H54 (cell line): ENCODE measurements at regions not wholly inside any gene's neighbourhood (a gene's known extent, or its start where the extent isn't known, plus 50 kb on each side); places are given as distances from the start of the nearest gene placed in this dataset.

Source experiments
- DNase-seq: peaks from one replicate; pipeline ENCODE4 v3.0.0; 2011; ENCODE audit warnings: low spot score, mixed read lengths; ENCODE audit not compliant: insufficient read length
- FAIRE-seq: peaks from 3 replicates; lab custom pipeline; 2011; peaks lifted over from hg19 to GRCh38; lab: Jason Lieb, UNC
- POLR2A ChIP-seq: IDR thresholded peaks from 2 replicates; pipeline ENCODE4 v1.6.1; 2011; ENCODE audit warnings: low read depth, mild to moderate bottlenecking, low read length

DNA sequence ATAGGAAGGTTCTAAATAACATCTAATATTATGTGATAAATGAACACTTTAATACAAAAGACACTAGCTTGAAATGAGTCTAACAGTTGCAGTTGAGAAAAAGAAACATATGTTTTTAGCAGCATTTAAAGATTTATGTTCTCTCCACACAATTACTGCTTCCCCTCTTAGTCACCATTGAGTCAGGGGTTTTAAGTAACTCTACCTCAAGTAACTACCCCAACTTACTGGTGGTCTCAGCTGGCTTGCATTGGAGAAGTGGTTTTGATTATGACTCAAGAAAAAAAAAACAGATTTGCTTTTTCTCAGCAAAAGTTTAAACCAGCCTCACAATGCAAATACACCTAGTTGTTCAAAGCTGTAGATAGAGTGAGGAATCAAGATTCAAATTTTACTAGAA lies 1216.5 kb upstream of the CDH9 start:
- no peak for TF ChIP-seq POLR2A
- FAIRE-seq (peak; percentile 65), DNase-seq (no peak)

DNA sequence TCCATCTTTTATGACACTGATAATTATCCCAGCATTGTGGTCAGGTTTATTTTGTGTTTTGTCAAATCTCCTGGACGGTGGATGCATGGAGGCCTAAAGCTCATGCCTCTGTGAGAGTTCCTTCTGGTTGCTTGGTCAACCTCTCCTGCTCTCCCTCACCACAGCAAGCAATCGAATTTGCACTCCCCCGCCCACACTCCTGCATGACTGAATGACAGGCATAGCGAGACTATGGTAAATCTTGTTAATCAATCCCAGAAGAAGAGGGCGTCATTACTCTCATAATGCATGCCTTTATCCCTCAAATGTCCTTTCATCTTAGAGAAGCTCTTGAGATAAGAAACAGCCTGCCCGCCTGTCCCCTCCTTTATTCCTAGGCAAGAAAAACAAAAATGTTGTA lies 1215.0 kb upstream of the CDH9 start:
- TF ChIP-seq POLR2A: no peak
- DNase-seq: no peak
- FAIRE-seq: no peak

DNA sequence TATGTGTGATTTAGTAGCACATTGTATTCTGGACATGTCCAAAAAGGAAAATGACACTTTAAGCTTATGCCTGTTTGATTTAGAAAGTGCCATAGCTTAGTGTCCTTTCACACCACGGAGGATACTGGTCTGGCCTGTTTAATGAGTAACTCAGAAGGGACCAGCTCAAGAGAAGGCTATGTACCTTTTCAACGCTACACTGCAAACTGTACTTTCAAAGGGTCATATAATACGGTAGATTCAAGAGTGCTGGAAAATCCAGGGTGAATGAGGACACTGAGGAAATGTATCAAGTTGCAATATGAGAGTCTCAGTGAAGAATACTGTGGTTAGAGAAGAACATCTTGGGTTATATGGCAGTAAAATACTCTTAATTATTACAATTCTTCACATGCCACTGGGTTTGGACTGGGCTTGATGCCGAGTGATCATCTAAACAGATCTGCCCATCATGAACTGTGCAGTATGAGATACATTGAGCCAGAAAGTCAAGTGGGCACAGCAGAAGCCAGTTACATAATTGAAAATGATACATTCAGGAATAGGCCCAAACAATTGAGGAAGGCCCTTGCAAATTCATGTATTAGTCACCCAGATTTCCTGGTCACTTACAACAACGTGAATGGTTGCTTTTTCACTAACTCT lies 1211.5 kb upstream of the CDH9 start:
- FAIRE-seq (peak; percentile 36), DNase-seq (no peak)
- TF ChIP-seq POLR2A: no peak

DNA sequence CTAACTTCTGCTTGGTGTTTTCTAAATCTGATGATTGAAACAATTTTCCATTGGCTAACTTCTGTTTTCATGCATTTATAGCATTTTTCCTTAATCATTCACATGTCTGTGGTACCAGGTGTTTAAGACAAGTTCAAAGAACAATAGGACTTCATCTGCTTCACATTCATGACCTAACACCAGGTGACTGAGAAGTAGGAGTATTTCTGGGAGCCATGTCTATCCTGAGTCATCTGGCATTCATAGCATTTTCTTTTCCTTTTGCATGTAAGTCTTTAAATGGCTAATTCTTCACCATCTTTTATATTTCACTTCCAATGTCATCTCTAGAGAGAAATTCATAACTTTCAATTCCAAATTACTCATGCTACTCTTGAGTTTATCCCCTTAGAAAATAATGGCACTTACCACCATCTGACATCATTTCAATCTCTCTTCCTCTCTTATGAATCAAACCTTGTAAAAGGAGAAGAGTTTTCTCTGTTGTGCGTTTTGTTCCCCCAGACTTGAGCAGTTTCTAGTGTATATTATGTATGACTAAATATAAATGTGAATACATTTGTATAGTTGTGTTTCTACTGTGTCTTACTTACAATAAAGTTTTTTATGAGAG lies 1196.1 kb upstream of the CDH9 start:
- DNase-seq (no peak), FAIRE-seq (peak; percentile 20)
- TF ChIP-seq POLR2A: no peak

DNA sequence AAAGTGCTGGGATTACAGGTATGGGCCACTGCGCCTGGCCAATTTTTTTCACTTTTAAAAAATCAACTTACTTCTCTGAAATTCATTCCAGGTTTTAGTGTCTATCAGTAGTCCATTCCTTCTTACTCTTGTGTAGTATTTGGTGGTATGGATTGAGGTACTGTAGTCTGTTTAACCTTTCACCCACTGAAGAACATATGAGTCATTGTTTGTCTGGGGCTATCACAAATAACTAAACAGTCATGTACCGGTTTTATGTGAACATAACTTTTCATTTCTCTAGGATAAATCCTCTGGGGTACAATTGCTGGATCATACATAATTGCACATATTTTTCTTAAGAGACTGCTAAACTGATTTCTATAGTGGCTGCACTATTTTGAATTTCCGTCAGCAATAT lies 1188.0 kb upstream of the CDH9 start:
- DNase-seq: no peak
- TF ChIP-seq POLR2A: no peak
- FAIRE-seq: no peak

DNA sequence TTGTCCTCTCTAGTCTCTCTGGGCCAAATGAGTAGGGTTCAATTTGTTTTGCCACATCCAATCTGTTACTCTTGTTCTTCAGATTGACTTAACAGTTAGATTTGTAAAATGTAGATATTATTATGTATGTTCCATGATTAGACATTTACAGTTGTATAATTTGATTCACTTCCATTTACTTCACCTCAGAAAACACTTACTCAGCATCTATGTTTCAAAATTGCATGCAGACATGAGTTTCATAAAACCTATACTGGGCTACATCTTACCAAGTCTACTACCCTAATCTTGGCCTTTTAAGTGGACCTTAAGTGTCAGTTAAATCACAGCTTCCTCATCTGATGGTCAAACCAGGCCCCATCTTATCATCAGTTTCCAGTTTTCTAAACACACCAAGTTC lies 1181.2 kb upstream of the CDH9 start:
- no peak for DNase-seq
- peak; percentile 53 for FAIRE-seq
- no peak for TF ChIP-seq POLR2A

DNA sequence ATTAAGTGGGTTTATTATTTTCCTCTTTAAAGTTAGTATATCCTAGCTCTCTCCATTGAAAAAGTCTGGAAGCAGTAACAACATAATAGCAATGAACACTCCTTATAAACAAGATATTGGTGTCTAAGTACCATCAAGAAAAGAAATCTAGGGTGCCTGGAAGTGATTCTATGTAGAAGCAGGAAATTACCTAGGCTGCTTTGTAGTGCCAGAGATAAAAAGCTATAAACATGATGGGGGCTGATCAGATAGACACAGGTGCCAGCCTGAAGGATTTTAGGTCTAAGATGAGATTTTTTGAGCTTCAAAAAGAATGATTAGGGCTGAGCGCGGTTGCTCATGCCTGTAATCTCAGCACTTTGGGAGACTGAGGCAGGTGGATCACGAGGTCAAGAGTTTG lies 1179.3 kb upstream of the CDH9 start:
- FAIRE-seq (no peak), DNase-seq (no peak)
- TF ChIP-seq POLR2A: no peak

DNA sequence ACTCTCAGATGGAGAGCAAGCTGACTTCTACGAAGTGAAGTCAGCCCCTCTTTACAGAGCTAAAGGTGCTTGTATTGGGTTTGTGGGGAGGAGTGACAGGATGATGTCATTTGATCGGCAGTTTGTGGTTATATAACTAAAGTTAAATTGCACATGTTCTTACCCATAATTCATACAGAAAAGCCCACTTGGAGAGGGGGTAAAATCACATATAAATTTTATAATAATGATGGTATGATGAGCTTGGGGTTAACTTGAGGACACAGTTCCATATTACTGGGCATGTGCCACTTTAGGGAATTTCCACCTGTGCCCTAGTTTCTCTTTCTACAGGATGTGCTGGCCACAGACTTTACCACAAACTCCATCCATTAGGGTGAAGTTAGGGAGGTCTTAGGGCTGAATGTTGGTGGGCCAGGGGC lies 1178.6 kb upstream of the CDH9 start:
- FAIRE-seq (peak; percentile 69), DNase-seq (no peak)
- TF ChIP-seq POLR2A: no peak

DNA sequence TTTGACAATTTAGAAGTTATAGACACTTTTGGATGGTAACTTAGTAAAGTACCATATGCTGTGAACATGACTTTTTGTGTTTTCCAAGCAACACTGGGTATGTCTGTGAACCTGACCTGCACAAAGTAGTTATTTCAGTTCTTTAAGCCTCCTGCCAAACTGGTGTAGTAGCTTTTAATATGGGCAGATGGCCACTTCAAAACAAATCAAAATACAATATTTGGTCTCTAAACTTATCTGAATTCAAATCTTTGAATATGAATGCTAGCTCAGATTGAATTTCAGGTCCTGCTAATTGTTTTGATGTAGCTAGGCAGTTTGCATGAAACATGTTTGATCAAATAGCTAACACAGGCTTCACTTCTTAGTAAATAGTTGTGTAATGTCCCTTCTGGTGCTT lies 1176.7 kb upstream of the CDH9 start:
- FAIRE-seq (no peak), DNase-seq (no peak)
- no peak for TF ChIP-seq POLR2A

DNA sequence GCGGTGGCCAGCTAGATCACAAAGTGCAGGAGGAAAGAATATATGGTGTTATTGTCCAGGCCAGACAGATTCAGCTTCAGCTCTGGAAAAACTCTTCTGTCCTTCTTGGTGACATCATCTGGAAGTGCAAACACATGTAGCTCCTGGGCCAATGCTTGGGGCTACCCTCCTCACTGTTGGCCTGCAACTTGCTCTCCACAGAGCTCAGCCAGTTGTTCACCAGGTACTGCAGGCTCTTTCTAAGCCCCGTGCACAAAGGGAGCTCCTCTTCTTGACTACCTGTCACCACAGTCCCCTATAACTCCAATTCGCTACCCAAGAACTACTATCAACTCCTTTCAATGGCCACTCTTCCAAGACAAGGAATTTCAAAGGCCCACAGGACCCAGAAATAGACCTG lies 1175.9 kb upstream of the CDH9 start:
- FAIRE-seq: no peak
- no peak for DNase-seq
- no peak for TF ChIP-seq POLR2A

DNA sequence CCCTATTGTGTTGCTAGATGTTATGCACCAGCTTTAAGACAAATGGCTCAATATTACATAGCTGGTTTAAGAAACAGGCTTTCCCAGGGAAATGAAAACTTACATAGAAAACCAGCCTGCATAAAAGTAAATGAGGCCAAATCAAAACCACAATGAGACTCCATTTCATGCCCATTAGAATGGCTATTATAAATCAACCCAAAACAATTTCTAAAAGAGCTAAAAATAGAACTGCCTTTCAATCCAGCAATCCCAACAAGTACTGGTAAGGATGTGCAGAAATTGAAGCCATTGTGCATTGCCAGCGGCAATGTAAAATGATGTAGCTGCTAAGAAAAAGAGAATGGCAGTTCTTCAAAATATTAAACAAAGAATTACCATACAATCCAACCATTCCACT lies 1170.0 kb upstream of the CDH9 start:
- DNase-seq: no peak

DNA sequence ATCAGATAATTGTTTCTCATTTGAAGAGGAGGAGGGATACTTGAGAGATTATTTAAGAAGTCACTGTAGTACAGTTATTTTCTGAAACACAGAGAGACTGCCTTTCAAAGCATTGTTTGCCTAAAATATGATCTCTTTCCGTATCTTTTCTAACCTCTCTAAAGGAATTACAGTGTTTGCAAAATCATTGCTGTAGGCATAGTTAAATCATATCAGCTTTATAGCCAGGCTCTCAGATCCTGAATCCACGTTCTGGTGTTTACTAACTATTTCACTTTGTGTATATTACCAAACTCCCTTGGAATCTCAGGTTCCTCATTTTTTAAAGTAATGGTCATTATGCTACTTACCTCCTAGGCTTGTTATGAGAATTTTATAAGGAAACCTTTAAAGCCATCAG lies 1151.6 kb upstream of the CDH9 start:
- FAIRE-seq (no peak), DNase-seq (no peak)
- TF ChIP-seq POLR2A: no peak

More for the DNA sequence above, 1170.0 kb upstream of the CDH9 start:
- no peak for TF ChIP-seq POLR2A
- FAIRE-seq: no peak

DNA sequence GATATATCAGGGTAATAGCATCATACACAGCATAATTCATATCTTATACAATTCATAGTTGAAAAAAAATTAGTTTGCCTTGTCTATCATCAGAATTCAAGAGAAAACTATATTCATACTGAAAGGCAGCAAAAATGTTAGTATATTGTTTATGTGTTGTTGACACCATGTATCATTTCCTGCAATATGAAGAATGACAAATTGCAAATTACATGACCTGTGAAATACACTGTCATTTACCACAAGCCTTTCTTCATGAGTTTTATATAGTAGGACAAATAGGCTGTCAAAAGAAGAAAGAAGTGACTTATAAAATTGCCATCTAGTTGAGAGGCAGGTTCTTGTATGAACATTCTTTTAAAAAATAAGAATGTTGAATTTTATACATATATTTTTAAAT lies 1136.3 kb upstream of the CDH9 start:
- no peak for TF ChIP-seq POLR2A
- FAIRE-seq: no peak
- no peak for DNase-seq

DNA sequence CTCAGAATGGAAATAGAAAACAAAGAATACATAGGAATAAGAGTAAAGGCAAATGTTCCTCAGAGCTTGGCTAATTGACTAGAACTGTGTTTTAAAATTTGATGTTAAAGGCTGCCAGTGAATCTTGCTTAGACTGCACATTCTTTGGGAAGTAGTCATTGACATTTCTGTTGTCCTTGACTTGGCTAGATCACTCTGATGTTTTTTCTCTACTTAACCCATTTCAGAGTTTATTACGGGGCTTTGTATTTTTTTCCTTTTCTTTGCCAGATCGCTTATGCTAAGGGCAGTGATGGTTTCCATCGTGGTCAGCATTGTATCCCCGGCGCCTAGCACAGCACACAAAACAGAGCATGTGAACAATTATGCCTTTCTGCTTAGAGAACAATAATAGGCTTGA lies 1126.7 kb upstream of the CDH9 start:
- FAIRE-seq: peak; percentile 64
- no peak for TF ChIP-seq POLR2A
- peak; percentile 2 for DNase-seq

DNA sequence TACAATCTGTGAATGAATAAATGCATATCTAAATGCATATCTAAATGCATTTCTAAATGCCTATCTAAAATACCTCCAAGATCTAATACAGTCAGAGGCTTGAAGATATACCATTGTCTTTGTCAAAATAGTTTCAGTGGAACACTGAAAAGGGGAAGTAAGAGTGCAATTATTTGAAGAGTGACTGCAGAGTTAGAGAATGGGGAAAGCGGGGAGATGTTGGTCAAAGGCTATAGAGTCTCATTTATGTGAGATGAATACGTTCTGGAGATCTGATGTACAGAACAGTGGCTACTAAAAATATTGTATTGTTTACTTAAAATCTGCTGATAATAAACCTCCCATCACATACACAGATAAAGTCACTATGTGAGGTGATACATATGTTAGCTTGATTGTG lies 1126.2 kb upstream of the CDH9 start:
- no peak for TF ChIP-seq POLR2A
- FAIRE-seq (no peak), DNase-seq (no peak)
